Ishikawa (cell line): ENCODE measurements at regions not wholly inside any gene's neighbourhood (a gene's known extent, or its start where the extent isn't known, plus 50 kb on each side); places are given as distances from the start of the nearest gene placed in this dataset.

ENCODE experiments used
- CEBPB ChIP-seq: IDR thresholded peaks from 2 replicates; pipeline ENCODE4 v1.6.1; 2012
- CREB1 ChIP-seq: IDR thresholded peaks from 2 replicates; pipeline ENCODE4 v1.6.1; 2012; ENCODE audit warnings: low read depth
- EGR1 ChIP-seq: IDR thresholded peaks from 2 replicates; pipeline ENCODE4 v1.6.1; 2012
- EP300 ChIP-seq: IDR thresholded peaks from 2 replicates; pipeline ENCODE4 v1.6.1; 2012; ENCODE audit warnings: borderline replicate concordance
- FOXM1 ChIP-seq: IDR thresholded peaks from 2 replicates; pipeline ENCODE4 v1.6.1; 2012; ENCODE audit warnings: low read depth, borderline replicate concordance
- MAX ChIP-seq: IDR thresholded peaks from 2 replicates; pipeline ENCODE4 v1.6.1; 2012
- NFIC ChIP-seq: IDR thresholded peaks from 2 replicates; pipeline ENCODE4 v1.6.1; 2012
- RAD21 ChIP-seq: IDR thresholded peaks from 2 replicates; pipeline ENCODE4 v1.6.1; 2012; ENCODE audit warnings: low read depth
- REST ChIP-seq: IDR thresholded peaks from 2 replicates; pipeline ENCODE4 v1.6.1; 2012; ENCODE audit warnings: low read depth, mild to moderate bottlenecking
- TAF1 ChIP-seq: IDR thresholded peaks from 2 replicates; pipeline ENCODE4 v1.6.1; 2012; ENCODE audit warnings: low read depth, mild to moderate bottlenecking
- TCF12 ChIP-seq: IDR thresholded peaks from 2 replicates; pipeline ENCODE4 v1.6.1; 2012; ENCODE audit warnings: low read depth
- TEAD4 ChIP-seq: IDR thresholded peaks from 2 replicates; pipeline ENCODE4 v1.6.1; 2012
- USF1 ChIP-seq: IDR thresholded peaks from 2 replicates; pipeline ENCODE4 v1.6.1; 2012
- YY1 ChIP-seq: IDR thresholded peaks from 2 replicates; pipeline ENCODE4 v1.6.1; 2012; ENCODE audit warnings: low read depth
- ZBTB7A ChIP-seq: IDR thresholded peaks from 2 replicates; pipeline ENCODE4 v1.6.1; 2012; ENCODE audit warnings: low read depth

- TF ChIP-seq TEAD4 (no peak), REST (no peak), YY1 (no peak)
Observed at GRCh38 chr10:29962166-29962850, 97.1 kb downstream of the JCAD start.

- no peak for TF ChIP-seq CREB1
- TF ChIP-seq YY1 = no peak
- TF ChIP-seq USF1 = no peak
- no peak for TF ChIP-seq TAF1
- no peak for TF ChIP-seq TEAD4
- no peak for TF ChIP-seq TCF12
- no peak for TF ChIP-seq NFIC
- TF ChIP-seq ZBTB7A = no peak
- TF ChIP-seq REST = no peak
- no peak for TF ChIP-seq EGR1
Observed at GRCh38 chr10:29961351-29961750, 98.0 kb downstream of the JCAD start.

GRCh38 chr10:29960261-29960660 is 99.1 kb downstream of the JCAD start:
- TF ChIP-seq TEAD4 = no peak
- no peak for TF ChIP-seq MAX
- TF ChIP-seq NFIC = no peak
- no peak for TF ChIP-seq CREB1
- no peak for TF ChIP-seq EP300
- TF ChIP-seq TAF1 = no peak
- no peak for TF ChIP-seq ZBTB7A
- TF ChIP-seq YY1 = no peak
- no peak for TF ChIP-seq CEBPB
- no peak for TF ChIP-seq REST
- TF ChIP-seq USF1 = no peak
- no peak for TF ChIP-seq RAD21
- TF ChIP-seq FOXM1 = no peak

- TF ChIP-seq FOXM1 (no peak), YY1 (no peak), CREB1 (no peak), USF1 (no peak), RAD21 (no peak), ZBTB7A (no peak), CEBPB (no peak), MAX (no peak), REST (no peak), EP300 (no peak)
Observed at GRCh38 chr10:29959586-29959985, 99.8 kb downstream of the JCAD start.
